Breast epithelium (tissue), 3 donors: ENCODE measurements at regions not wholly inside any gene's neighbourhood (a gene's known extent, or its start where the extent isn't known, plus 50 kb on each side); places are given as distances from the start of the nearest gene placed in this dataset.

Experiments used
- CTCF ChIP-seq, 3 donors: fragments of 450-650 bp; IDR thresholded peaks; one replicate each; pipeline ENCODE4 v1.5.1; 2016 to 2017; ENCODE audit warnings: antibody characterized with exemption in 3 of 3, mild to moderate bottlenecking in 3 of 3, moderate library complexity in 3 of 3
- POLR2AphosphoS5 ChIP-seq, 3 donors: sonication (generic); formaldehyde crosslinking; IDR thresholded peaks; one replicate each; pipeline ENCODE4 v1.6.1; 2017; ENCODE audit warnings: antibody characterized with exemption in 3 of 3

- TF ChIP-seq CTCF (IDR thresholded peaks at IDR 0.05) (no peak), POLR2AphosphoS5 (IDR thresholded peaks at IDR 0.05) (no peak)
Measured at GRCh38 chr14:61122862-61123261, 141.8 kb downstream of the SLC38A6 start.
